ENCODE measurements at regions not wholly inside any gene's neighbourhood (a gene's known extent, or its start where the extent isn't known, plus 50 kb on each side); places are given as distances from the start of the nearest gene placed in this dataset.

DNA sequence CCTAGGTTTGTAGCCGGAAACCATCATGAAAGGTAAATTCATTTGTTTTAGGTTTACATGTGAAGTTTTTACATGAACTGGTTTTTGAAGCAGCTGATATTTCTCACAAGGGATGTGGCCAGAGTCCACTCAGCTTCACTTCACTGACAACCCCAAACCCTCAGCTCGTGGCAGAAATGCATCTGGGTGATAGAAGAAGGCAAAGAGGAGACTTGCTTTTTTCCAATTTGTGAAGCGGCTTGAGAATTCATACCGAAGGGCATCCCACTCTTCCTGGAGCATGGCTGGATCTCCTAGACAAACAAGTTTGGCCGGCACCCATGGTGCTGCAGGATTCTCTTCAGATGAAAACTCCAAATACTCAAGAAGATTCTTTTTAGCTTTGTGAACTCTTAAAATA, 392.8 kb upstream of the CNR1 start:
- H3K9me3 Mint-ChIP-seq: no peaks in the 10 kb centered on the region
- peaks cover 0 to 4% (median 0%) of the 10 kb centered on the region in 4 donors for H3K4me1 Mint-ChIP-seq
- no peak overlapping the region for H3K27ac Mint-ChIP-seq

DNA sequence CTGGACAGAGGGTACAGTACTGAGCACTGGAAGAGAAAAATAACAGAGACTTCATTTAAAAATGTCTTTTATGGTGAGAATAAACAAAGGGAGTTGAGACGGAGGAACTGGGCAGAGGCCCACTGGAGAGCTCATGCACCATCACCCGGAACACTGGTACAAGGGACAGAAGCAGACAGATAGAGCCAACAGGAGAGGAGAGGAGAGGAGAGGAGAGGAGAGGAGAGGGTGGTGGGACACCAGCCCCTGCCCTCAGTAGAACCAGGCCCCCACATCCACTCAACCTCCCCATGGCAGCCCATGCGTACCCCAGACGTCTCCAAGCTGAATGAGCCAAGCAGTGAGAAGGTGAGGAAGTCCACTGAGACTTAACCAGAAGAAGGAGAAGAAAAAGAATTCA, 390.5 kb upstream of the CNR1 start:
- DNase-seq (no peak), ATAC-seq (no peak)
- Mint-ChIP-seq H3K4me1 (peaks cover 0 to 1% (median 0%) of the 10 kb centered on the region in 4 donors), H3K4me3 (no peak overlapping the region), H3K36me3 (no peaks in the 10 kb centered on the region), H3K27ac (no peak overlapping the region), H3K27me3 (peaks cover 0 to 13% (median 0%) of the 10 kb centered on the region in 5 donors), H3K9me3 (no peaks in the 10 kb centered on the region)
- POLR2A ChIA-PET: no interaction called here

More for the DNA sequence above, 392.8 kb upstream of the CNR1 start:
- ATAC-seq: no peak
- DNase-seq: no peak
- POLR2A ChIA-PET: no interaction called here
- Mint-ChIP-seq H3K4me3 (no peak overlapping the region), H3K36me3 (no peaks in the 10 kb centered on the region), H3K27me3 (peaks cover 0 to 11% (median 0%) of the 10 kb centered on the region in 5 donors)

DNA sequence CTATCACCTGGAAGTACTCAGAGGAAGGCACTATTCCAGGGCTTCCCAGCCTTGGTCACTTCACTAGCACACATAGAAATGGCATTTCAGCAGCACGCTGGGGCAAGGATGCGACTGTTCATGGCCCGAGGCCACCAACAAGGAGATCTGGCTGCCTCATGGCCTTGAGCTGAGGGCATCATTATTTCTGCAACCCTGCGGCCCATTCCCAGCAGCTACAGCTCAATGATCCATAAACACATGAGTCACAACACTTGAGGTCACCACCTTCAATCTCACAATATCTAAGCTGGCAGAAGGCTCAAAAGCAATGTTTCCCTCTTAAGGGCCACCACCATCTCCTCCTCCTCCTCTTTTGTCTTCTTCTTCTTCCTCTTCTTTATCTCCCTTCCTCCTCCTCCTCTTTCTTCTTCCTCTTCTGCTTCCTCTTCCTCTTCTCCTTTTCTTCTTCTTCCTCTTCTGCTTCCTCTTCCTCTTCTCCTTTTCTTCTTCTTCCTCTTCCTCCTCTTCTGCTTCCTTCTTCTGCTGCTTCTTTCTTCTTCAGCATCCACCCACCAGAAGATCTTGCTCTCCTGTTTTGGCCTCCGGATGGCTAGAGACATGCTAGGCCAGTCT, 382.9 kb upstream of the CNR1 start:
- POLR2A ChIA-PET: no interaction called here
- DNase-seq: no peak
- Mint-ChIP-seq H3K9me3 (peaks cover 0 to 14% (median 0%) of the 10 kb centered on the region in 9 donors), H3K4me1 (peaks cover 0 to 7% (median 0%) of the 10 kb centered on the region in 4 donors), H3K4me3 (no peak overlapping the region), H3K36me3 (no peaks in the 10 kb centered on the region), H3K27ac (no peak overlapping the region), H3K27me3 (peaks cover 0 to 22% (median 3%) of the 10 kb centered on the region in 5 donors)
- ATAC-seq: no peak

DNA sequence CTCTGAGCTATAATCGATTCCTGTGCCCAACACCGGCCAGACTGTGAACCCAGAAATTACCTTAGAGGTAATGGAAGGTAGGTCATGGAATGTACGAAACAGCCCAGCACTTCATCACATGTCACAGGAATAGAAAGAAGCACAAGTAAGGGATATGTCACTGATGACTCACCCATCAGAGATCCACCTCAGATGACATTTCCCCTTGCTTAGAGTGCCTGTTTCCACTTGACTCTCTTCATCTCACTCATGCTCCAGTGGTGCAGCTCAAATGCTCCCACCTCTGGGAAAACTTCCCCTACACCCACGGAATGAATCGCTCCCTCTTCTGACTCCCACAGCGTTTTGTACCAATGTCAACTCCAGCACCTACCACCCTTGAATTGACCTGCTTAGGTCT, 381.6 kb upstream of the CNR1 start:
- Mint-ChIP-seq H3K4me1 (peaks cover 0 to 7% (median 0%) of the 10 kb centered on the region in 4 donors), H3K9me3 (peaks cover 0 to 14% (median 0%) of the 10 kb centered on the region in 9 donors), H3K27me3 (peaks cover 0 to 22% (median 3%) of the 10 kb centered on the region in 5 donors), H3K4me3 (no peak overlapping the region), H3K27ac (no peak overlapping the region), H3K36me3 (no peaks in the 10 kb centered on the region)
- POLR2A ChIA-PET: no interaction called here
- DNase-seq: no peak
- no peak for ATAC-seq

DNA sequence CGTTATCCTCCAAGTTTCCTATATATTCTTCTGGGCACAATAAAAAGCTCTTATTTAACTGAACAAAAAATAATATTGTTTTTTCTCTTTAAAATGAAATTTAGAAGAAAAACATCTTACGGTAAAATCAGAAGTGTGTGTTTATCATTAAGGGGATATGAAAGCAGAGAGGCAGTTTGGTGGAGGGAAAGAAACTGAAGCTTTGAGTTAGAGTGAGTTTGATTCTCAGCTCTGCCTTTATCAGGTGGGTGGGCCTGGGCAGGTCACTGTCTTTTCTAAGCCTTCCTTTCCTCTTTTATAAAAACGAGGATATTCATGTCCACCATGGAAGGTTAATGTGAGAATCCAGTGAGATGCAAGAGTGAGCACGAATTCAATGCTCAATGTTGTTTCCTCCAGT, 379.8 kb upstream of the CNR1 start:
- Mint-ChIP-seq H3K27ac (no peak overlapping the region), H3K4me1 (peaks cover 0 to 7% (median 0%) of the 10 kb centered on the region in 4 donors), H3K9me3 (peaks cover 0 to 14% (median 0%) of the 10 kb centered on the region in 9 donors), H3K4me3 (no peak overlapping the region), H3K27me3 (peaks cover 0 to 12% (median 3%) of the 10 kb centered on the region in 5 donors), H3K36me3 (no peaks in the 10 kb centered on the region)
- DNase-seq (no peak), ATAC-seq (no peak)
- POLR2A ChIA-PET: no interaction called here

DNA sequence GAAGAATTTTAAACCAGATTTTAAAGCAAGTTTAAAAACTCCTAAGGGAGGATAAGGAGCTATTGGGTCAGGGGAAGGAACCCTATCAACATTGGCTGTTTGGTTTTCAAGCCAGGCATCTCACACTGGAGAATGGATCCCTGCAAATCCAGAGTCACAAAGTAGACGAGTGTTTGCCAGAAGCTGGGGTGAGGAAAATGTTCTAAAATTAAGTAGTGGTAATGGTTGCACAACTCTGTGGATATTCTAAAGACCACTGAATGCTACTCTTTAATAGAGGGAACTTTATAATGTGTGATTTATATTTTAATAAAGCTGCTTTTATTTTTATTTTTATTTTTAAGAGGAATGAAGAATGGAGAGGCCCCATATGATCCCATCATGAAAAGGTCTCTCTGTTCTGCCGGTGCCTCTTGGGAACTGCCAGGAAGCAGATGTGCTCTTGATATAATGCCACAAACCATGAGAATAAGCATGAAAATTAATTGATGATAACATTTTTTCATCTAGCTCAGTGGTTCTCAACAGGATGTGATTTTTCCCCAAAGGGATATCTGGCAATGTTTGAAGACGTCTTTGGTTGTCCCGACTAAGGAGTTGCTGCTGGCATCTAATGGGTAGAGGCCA, 379.0 kb upstream of the CNR1 start:
- ATAC-seq: no peak
- peaks cover 0 to 12% (median 3%) of the 10 kb centered on the region in 5 donors for H3K27me3 Mint-ChIP-seq
- peaks cover 0 to 14% (median 0%) of the 10 kb centered on the region in 9 donors for H3K9me3 Mint-ChIP-seq
- H3K4me3 Mint-ChIP-seq: no peak overlapping the region
- H3K4me1 Mint-ChIP-seq: peaks cover 0 to 7% (median 0%) of the 10 kb centered on the region in 4 donors
- no peak overlapping the region for H3K27ac Mint-ChIP-seq
- DNase-seq: no peak
- H3K36me3 Mint-ChIP-seq: no peaks in the 10 kb centered on the region
- POLR2A ChIA-PET: no interaction called here

DNA sequence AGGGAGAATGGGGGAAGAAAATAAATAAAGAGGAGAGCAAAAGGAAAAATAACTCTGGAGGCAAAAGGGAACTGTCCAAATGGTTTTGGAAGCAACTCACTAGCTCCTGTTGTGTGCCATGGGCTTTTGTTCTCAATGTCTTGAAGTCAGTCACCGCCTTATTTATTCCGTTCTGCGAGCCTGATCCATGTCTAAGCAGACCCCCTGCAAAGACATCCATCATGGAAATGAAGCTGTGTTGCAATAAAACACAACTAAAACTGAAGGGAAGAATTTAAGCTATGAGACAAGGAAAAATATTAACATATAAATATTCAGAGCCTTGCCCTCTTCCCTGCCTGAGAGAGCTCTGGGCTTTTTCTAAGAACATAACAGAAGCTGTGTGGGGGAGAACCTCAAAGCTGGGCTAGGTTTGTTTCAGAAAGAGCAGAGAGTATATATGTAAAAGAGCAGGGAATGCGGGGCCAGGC, 373.2 kb upstream of the CNR1 start:
- Mint-ChIP-seq H3K27ac (no peak overlapping the region), H3K27me3 (peaks cover 20 to 50% (median 35%) of the 10 kb centered on the region in 5 donors), H3K9me3 (peaks cover 0 to 2% (median 0%) of the 10 kb centered on the region in 9 donors), H3K4me3 (no peak overlapping the region), H3K36me3 (no peaks in the 10 kb centered on the region), H3K4me1 (peaks cover 0 to 8% (median 0%) of the 10 kb centered on the region in 4 donors)
- ATAC-seq (no peak), DNase-seq (no peak)
- POLR2A ChIA-PET: no interaction called here

DNA sequence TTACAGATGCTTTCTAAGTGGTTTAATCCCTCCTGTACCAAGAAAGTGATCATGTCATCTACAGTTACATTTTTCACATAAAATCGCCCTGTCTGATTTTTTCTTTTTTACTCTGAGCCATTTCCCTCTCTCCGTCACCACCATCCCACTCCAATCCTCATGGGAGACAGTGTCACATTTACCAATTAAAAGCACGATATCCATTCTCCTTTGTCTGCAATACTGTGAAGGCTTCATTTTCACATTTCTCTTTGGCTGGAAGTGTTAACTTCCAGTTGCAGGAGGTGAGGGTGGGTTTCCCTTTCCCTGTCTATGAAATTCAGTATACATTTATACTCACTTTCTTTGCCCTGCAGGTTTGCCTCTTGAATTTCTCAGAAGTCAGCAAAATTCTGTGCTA, 372.7 kb upstream of the CNR1 start:
- DNase-seq (no peak), ATAC-seq (no peak)
- peaks cover 0 to 8% (median 0%) of the 10 kb centered on the region in 4 donors for H3K4me1 Mint-ChIP-seq
- H3K4me3 Mint-ChIP-seq: no peak overlapping the region
- no peaks in the 10 kb centered on the region for H3K36me3 Mint-ChIP-seq
- peaks cover 0 to 2% (median 0%) of the 10 kb centered on the region in 9 donors for H3K9me3 Mint-ChIP-seq
- no peak overlapping the region for H3K27ac Mint-ChIP-seq
- POLR2A ChIA-PET: no interaction called here
- peaks cover 23 to 55% (median 38%) of the 10 kb centered on the region in 5 donors for H3K27me3 Mint-ChIP-seq

DNA sequence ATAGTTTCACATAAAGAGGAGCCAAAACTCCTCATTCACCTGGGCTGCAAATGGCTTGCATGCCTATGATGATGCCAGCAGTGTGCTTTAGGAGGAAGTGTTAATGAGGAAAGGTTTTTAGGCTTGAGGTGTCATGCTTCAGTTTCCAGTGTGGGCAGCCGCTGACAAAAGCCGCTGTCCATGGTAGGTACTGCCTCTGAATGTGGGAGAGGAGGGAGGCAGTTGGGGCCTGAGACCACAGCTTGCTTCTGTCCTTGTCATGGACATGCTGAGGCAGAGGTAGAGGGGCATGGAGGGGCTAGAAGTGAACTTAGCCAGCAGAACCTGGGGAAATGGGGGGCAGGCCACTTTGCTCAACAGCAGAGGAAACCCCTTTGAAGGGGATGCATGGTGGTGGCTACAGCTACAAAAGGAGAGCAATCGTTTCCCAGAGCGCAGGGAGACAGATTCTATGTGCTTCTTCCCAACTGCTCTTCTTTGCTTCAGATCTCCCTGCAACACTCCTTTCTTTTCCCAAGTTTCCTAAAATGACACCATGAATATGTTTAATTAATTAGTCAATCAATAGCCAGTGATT, 372.1 kb upstream of the CNR1 start:
- no peak overlapping the region for H3K27ac Mint-ChIP-seq
- H3K4me3 Mint-ChIP-seq: no peak overlapping the region
- peaks cover 25 to 59% (median 42%) of the 10 kb centered on the region in 5 donors for H3K27me3 Mint-ChIP-seq
- no peaks in the 10 kb centered on the region for H3K36me3 Mint-ChIP-seq
- POLR2A ChIA-PET: no interaction called here
- DNase-seq: no peak
- no peak for ATAC-seq
- peaks cover 0 to 8% (median 0%) of the 10 kb centered on the region in 4 donors for H3K4me1 Mint-ChIP-seq
- peaks cover 0 to 2% (median 0%) of the 10 kb centered on the region in 9 donors for H3K9me3 Mint-ChIP-seq

DNA sequence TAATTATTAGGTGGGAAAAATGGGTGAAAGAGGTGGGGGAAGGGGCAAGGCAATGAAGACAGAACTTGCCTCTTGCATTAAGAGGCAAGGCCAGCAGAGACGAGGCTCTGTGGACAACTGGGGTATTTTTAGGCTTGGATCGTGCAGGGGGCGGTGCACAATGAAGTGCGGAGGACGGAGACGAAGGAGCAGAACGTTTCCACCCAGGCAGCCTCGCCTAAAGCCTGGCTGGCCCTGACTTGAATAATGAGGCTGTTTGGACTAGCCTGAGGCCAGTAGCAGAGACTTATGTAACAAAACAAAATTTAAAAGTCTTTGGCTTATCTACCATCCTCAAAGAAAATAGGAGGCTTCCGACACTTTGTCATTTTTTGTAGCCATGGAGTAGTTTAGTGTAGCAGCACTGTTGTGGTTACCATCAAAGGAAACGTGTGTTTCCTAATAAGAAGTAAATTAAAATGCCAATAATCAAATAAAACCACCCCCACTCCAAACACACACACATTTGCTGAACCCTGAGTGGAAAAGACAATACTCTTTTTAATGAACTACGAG, 370.0 kb upstream of the CNR1 start:
- H3K27ac Mint-ChIP-seq: no peak overlapping the region
- DNase-seq (no peak), ATAC-seq (no peak)
- H3K4me1 Mint-ChIP-seq: peaks cover 0 to 8% (median 0%) of the 10 kb centered on the region in 4 donors
- no peaks in the 10 kb centered on the region for H3K36me3 Mint-ChIP-seq
- no peak overlapping the region for H3K4me3 Mint-ChIP-seq
- peaks cover 0 to 2% (median 0%) of the 10 kb centered on the region in 9 donors for H3K9me3 Mint-ChIP-seq
- peaks cover 27 to 59% (median 45%) of the 10 kb centered on the region in 5 donors for H3K27me3 Mint-ChIP-seq
- POLR2A ChIA-PET: no interaction called here

DNA sequence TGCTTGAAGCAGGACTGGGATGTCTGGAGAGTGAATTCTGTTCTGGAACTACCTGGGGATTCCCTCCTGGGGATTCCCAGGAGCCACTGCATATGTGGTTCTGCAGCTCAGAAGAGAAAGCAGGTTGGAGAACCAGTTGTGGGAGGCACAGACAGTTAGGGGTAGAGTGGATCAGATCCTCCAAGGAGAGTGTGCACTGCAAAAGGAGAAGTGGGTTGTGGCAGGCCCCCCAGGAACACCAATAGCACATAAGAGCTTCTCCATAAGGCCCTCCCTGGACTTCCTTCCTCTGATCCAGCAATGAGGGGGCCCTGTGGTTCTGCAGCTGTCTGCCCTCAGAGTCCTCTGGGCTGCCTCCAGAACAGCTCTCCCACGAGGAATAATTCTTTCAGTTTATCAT, 369.2 kb upstream of the CNR1 start:
- peaks cover 27 to 61% (median 45%) of the 10 kb centered on the region in 5 donors for H3K27me3 Mint-ChIP-seq
- H3K9me3 Mint-ChIP-seq: no peaks in the 10 kb centered on the region
- no peak overlapping the region for H3K4me3 Mint-ChIP-seq
- no peaks in the 10 kb centered on the region for H3K36me3 Mint-ChIP-seq
- no peak for ATAC-seq
- POLR2A ChIA-PET: no interaction called here
- no peak overlapping the region for H3K27ac Mint-ChIP-seq
- H3K4me1 Mint-ChIP-seq: peaks cover 0 to 8% (median 0%) of the 10 kb centered on the region in 4 donors
- no peak for DNase-seq

DNA sequence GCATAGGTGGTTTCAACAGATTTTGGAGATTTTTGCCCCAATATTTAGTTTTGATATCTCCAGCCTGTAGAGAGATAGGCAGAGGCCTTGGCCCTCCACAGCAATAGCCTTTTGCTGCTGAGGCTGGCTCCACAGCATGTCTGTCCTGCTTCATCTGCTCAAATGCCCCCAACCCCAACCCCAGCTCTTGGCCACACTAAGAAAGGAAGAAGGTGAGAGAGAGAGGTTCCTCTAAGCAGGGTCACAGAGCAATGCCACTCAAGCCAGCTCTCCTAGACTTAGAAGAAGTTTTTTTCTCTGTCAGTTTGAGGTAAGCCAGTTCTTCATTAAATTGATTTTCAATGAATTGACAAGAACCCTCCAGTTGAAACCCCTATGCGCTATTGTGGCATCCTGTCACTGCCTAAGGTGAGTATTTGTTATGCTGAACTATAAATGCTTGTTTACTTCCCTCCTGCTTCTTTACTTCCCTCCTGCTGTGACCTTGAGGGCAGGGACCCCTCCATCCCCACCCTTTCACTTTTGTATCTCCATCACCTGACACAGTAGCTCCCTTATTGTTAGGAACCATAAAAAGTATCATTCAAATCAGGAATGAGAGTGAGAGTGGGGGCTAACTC, 366.2 kb upstream of the CNR1 start:
- H3K9me3 Mint-ChIP-seq: peaks cover 0 to 6% (median 0%) of the 10 kb centered on the region in 9 donors

More for the DNA sequence above, 366.2 kb upstream of the CNR1 start:
- no peak overlapping the region for H3K27ac Mint-ChIP-seq
- DNase-seq: no peak
- no peak for ATAC-seq
- no peaks in the 10 kb centered on the region for H3K36me3 Mint-ChIP-seq
- POLR2A ChIA-PET: no interaction called here
- no peak overlapping the region for H3K4me3 Mint-ChIP-seq
- peaks cover 0 to 8% (median 0%) of the 10 kb centered on the region in 4 donors for H3K4me1 Mint-ChIP-seq
- peaks cover 18 to 55% (median 30%) of the 10 kb centered on the region in 5 donors for H3K27me3 Mint-ChIP-seq
